ENCODE measurements at regions not wholly inside any gene's neighbourhood (a gene's known extent, or its start where the extent isn't known, plus 50 kb on each side); places are given as distances from the start of the nearest gene placed in this dataset.

DNA sequence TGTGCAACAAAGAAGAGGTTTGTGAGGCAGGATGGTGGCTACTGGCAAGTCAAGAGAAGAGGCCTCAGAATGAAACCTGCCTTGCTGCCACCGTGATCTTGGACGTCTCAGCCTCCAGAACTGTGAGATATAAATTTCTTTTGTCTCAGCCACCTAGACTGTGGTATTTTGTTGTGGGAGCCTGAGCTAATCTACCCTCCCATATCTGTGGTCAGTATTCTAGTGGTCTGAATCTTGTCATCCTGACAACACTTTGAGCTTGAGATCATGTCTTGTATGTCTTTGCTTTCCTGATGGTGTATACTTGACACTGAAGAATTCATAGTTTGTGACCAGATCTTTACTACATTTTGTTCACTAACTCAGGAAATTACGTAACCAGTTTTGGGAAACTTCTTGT is 240.6 kb upstream of the GOLIM4 start:
- Histone ChIP-seq H3K9me3 (ENCODE audit: control insufficient read depth, low read length) (no peaks in the 10 kb centered on the region), H3K36me3 (ENCODE audit: control insufficient read depth, insufficient read depth, low read length) (no peaks in the 10 kb centered on the region), H3K4me1 (ENCODE audit: control insufficient read depth, insufficient read depth, low read length, poor library complexity, severe bottlenecking) (no peaks in the 10 kb centered on the region), H3K27ac (ENCODE audit: low read depth, low read length, severe bottlenecking) (no peak overlapping the region), H3K4me3 (ENCODE audit: extremely low read depth, insufficient read depth, low read length, poor library complexity, severe bottlenecking) (no peak overlapping the region)
- WGBS, 2 experiments (ENCODE audit: insufficient coverage in 2 of 2), result 100% methylated on average over 2 of the region's 3 CpGs; no CpG with 5 or more reads in 1 of the 2 experiments

DNA sequence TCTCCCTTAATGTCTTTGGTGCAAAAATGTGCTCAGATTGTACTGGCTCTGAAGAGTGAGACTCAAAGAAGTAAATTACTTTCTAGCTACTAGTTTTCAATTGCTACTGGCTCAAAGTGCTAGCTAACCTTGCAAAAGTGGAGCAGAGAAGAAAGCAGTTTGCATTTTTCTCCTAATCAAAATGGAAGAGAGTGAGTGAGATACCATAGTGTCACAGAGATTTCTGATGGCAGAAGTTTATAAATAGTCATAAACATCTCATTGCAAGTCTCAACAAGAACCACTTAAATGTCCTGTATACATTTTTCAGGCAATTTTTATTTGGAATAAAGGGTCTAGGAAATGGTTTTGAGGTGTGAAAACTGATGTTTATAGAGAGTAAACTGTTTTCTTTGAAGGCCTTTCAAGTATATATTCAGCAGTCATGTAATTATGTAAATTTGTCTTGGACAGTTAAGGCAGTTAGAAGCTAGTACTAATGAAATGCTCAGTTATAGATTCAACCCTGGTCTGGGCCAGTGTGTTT is 237.7 kb upstream of the GOLIM4 start:
- no peaks in the 10 kb centered on the region for H3K36me3 ChIP-seq (ENCODE audit: control insufficient read depth, insufficient read depth, low read length)
- H3K4me3 ChIP-seq (ENCODE audit: extremely low read depth, insufficient read depth, low read length, poor library complexity, severe bottlenecking), result no peak overlapping the region
- no peaks in the 10 kb centered on the region for H3K4me1 ChIP-seq (ENCODE audit: control insufficient read depth, insufficient read depth, low read length, poor library complexity, severe bottlenecking)
- no peaks in the 10 kb centered on the region for H3K9me3 ChIP-seq (ENCODE audit: control insufficient read depth, low read length)
- H3K27ac ChIP-seq (ENCODE audit: low read depth, low read length, severe bottlenecking), result no peak overlapping the region

DNA sequence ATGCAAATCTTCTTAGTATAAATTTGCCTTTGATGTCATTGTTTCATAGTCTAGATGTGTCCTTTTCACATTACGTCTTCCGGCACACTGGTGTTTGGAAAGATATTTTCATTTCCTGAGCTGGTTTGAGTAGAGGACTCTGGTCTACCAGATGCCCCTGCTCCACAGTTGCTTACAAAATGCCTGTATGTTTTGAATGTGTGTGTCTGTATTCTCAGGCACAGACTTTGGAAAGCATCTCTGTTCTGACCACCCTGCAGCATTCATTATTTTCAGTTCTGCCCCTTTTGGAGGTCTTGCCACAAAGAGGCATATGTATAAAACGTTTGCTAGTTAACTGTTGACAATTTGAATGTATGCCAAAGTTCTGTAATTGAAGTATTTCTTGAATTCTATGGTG is 236.0 kb upstream of the GOLIM4 start:
- 100% methylated on average over 2 of the region's 3 CpGs; no CpG with 5 or more reads in 1 of the 2 experiments for WGBS, 2 experiments (ENCODE audit: insufficient coverage in 2 of 2)
- Histone ChIP-seq H3K36me3 (ENCODE audit: control insufficient read depth, insufficient read depth, low read length) (no peaks in the 10 kb centered on the region), H3K4me3 (ENCODE audit: extremely low read depth, insufficient read depth, low read length, poor library complexity, severe bottlenecking) (no peak overlapping the region), H3K9me3 (ENCODE audit: control insufficient read depth, low read length) (no peaks in the 10 kb centered on the region), H3K27ac (ENCODE audit: low read depth, low read length, severe bottlenecking) (no peak overlapping the region), H3K4me1 (ENCODE audit: control insufficient read depth, insufficient read depth, low read length, poor library complexity, severe bottlenecking) (no peaks in the 10 kb centered on the region)

DNA sequence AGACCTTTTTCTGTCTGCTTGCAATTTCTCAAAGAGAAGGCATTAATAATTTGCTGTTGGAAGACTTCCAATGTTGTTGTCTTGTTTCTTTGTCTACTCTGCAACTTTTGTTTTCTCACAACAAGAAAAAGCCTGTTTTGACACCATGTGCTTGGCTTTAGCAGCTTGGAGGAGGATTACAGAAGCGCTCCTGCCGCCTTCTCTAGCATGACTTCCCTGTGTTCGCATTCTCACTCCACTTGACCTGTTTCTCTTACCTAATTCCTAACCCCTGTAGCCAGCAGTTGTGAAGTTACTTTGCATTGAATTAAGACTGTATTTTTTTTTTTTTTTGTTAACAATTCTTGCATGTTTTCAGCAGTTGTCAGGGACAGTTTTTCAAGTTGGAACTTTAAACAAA is 235.3 kb upstream of the GOLIM4 start:
- no peaks in the 10 kb centered on the region for H3K36me3 ChIP-seq (ENCODE audit: control insufficient read depth, insufficient read depth, low read length)
- no peak overlapping the region for H3K4me3 ChIP-seq (ENCODE audit: extremely low read depth, insufficient read depth, low read length, poor library complexity, severe bottlenecking)
- H3K27ac ChIP-seq (ENCODE audit: low read depth, low read length, severe bottlenecking), result no peak overlapping the region
- WGBS, 2 experiments (ENCODE audit: insufficient coverage in 2 of 2), result no CpG with 5 or more reads among the region's 3 CpGs
- no peaks in the 10 kb centered on the region for H3K4me1 ChIP-seq (ENCODE audit: control insufficient read depth, insufficient read depth, low read length, poor library complexity, severe bottlenecking)
- H3K9me3 ChIP-seq (ENCODE audit: control insufficient read depth, low read length), result no peaks in the 10 kb centered on the region

DNA sequence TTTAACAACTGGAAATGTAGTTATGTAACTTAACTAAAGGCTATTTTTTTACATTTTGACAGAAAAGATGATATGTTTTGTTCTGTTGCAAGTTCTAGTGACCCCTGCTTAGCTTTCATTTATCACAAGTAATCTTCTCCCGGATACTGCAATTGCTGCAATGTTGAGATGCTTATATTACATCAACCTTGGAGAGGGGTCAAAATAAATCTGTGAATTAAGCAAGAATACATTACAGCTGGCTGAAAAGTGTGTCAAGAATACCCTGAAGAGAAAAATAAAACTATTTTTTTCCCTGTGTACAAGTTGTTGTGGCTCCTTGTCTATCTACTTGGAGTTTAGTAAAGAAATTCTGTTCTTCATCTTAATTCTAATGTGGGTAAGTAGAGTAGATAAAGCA is 232.1 kb upstream of the GOLIM4 start:
- no peaks in the 10 kb centered on the region for H3K36me3 ChIP-seq (ENCODE audit: control insufficient read depth, insufficient read depth, low read length)
- WGBS, 2 experiments (ENCODE audit: insufficient coverage in 2 of 2), result no CpG with 5 or more reads among the region's 1 CpG
- no peak overlapping the region for H3K27ac ChIP-seq (ENCODE audit: low read depth, low read length, severe bottlenecking)
- H3K4me3 ChIP-seq (ENCODE audit: extremely low read depth, insufficient read depth, low read length, poor library complexity, severe bottlenecking), result no peak overlapping the region
- H3K9me3 ChIP-seq (ENCODE audit: control insufficient read depth, low read length), result no peaks in the 10 kb centered on the region
- H3K4me1 ChIP-seq (ENCODE audit: control insufficient read depth, insufficient read depth, low read length, poor library complexity, severe bottlenecking), result no peaks in the 10 kb centered on the region

DNA sequence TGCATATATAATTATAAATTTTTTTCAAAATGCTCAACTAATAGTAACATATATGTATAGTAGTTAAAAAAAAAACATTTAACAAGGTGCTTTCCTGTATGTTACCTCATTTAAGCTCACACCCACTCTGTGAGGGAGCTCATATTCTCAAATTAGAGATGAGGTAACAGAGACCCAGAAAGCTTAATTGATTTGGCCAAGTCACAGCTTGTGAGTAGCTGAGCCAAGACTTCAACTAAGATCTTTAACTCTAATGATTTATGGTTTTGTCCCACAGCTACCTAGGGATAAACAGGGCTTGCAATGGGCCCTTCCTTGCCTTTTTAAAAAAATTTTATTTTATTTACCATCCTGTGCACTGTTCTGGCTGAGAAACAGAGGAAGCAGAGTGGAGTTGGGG is 230.0 kb upstream of the GOLIM4 start:
- no peaks in the 10 kb centered on the region for H3K4me1 ChIP-seq (ENCODE audit: control insufficient read depth, insufficient read depth, low read length, poor library complexity, severe bottlenecking)

DNA sequence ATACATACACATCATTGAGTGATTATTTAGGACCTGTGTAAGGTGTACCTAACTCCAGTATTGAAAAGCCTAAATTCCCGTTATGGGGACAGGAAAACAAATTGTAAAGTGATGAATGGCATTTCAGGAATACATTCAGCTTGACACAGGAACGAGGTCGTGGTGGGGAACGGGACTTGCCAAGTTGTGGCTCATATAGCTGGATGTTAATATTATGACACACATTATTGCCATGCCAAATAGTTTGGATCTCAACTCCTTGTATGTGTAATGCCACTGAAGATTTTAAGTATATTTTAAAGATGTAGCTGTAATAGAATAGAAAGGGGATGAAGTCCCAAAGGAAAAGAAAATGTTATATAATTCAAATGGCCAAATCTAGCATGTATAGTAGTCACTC is 227.2 kb upstream of the GOLIM4 start:
- WGBS, 2 experiments (ENCODE audit: insufficient coverage in 2 of 2), result 50 to 100% methylated on average over 1 to 3 of the region's 4 CpGs
- Histone ChIP-seq H3K36me3 (ENCODE audit: control insufficient read depth, insufficient read depth, low read length) (no peaks in the 10 kb centered on the region), H3K4me3 (ENCODE audit: extremely low read depth, insufficient read depth, low read length, poor library complexity, severe bottlenecking) (no peak overlapping the region), H3K27ac (ENCODE audit: low read depth, low read length, severe bottlenecking) (no peak overlapping the region), H3K4me1 (ENCODE audit: control insufficient read depth, insufficient read depth, low read length, poor library complexity, severe bottlenecking) (no peaks in the 10 kb centered on the region), H3K9me3 (ENCODE audit: control insufficient read depth, low read length) (no peaks in the 10 kb centered on the region)

More for the DNA sequence above, 230.0 kb upstream of the GOLIM4 start:
- Histone ChIP-seq H3K27ac (ENCODE audit: low read depth, low read length, severe bottlenecking) (no peak overlapping the region), H3K9me3 (ENCODE audit: control insufficient read depth, low read length) (no peaks in the 10 kb centered on the region), H3K36me3 (ENCODE audit: control insufficient read depth, insufficient read depth, low read length) (no peaks in the 10 kb centered on the region), H3K4me3 (ENCODE audit: extremely low read depth, insufficient read depth, low read length, poor library complexity, severe bottlenecking) (no peak overlapping the region)

DNA sequence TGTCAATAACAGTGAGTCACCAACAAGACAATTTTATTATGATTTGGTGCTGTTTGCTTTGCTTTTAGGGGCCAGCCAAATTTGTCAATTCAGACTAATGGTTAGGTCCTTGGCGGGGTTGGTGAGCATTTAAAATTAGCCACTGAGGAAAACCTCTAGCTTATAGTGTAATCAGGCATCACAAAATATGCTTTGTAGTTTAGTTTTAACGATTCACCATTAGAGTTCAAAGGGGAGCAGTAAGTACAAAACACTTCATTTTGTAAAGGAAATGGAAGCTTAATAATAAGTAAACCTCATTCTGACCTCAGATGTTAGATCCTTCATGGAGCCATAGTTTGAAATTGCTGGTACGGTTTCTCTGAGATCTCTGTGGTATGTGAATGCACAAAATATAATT is 218.4 kb upstream of the GOLIM4 start:
- H3K27ac ChIP-seq (ENCODE audit: low read depth, low read length, severe bottlenecking), result no peak overlapping the region
- H3K9me3 ChIP-seq (ENCODE audit: control insufficient read depth, low read length), result no peaks in the 10 kb centered on the region
- no CpG with 5 or more reads among the region's 3 CpGs for WGBS, 2 experiments (ENCODE audit: insufficient coverage in 2 of 2)
- H3K4me1 ChIP-seq (ENCODE audit: control insufficient read depth, insufficient read depth, low read length, poor library complexity, severe bottlenecking), result no peaks in the 10 kb centered on the region
- H3K4me3 ChIP-seq (ENCODE audit: extremely low read depth, insufficient read depth, low read length, poor library complexity, severe bottlenecking), result no peak overlapping the region
- no peaks in the 10 kb centered on the region for H3K36me3 ChIP-seq (ENCODE audit: control insufficient read depth, insufficient read depth, low read length)

DNA sequence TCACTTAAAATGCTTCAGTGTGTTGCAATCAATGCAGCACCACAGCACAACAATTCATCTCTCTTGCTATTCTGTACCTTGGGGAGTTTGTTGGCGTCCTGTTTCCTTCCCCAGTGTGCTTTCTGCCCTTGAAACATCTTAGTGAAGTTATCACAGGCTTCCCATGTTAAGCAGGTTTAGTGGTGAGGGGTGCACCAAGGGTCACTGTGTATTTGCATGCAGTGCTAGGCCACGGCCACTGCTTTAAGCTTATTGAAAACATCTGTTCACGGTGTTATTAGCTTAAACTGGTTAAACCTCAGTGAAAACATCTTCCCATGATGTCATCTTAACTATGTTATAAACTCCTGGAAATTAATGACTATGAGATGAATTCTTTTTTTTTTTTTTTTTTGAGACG is 217.3 kb upstream of the GOLIM4 start:
- 100% methylated on average over 2 of the region's 4 CpGs; no CpG with 5 or more reads in 1 of the 2 experiments for WGBS, 2 experiments (ENCODE audit: insufficient coverage in 2 of 2)
- H3K4me3 ChIP-seq (ENCODE audit: extremely low read depth, insufficient read depth, low read length, poor library complexity, severe bottlenecking), result no peak overlapping the region
- H3K4me1 ChIP-seq (ENCODE audit: control insufficient read depth, insufficient read depth, low read length, poor library complexity, severe bottlenecking), result no peaks in the 10 kb centered on the region
- H3K36me3 ChIP-seq (ENCODE audit: control insufficient read depth, insufficient read depth, low read length), result no peaks in the 10 kb centered on the region
- no peaks in the 10 kb centered on the region for H3K9me3 ChIP-seq (ENCODE audit: control insufficient read depth, low read length)
- H3K27ac ChIP-seq (ENCODE audit: low read depth, low read length, severe bottlenecking), result no peak overlapping the region

DNA sequence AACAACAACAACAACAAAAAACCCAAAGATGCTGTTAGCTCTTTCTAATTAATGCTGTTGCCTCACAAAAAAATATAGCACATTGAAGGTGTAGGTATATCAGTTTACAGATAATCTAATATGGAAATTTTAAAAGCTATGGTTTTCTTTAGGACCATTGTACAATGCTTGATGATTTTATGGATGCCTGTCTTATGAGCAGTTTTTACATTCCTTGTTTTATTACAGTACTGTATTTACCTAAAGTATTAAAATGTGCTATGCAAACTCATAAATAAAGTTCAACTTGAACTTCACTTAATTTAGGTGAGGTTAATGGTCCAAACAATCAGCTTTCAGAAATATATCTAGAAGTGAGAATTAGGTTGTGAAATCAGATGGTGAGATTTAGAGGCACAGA is 212.2 kb upstream of the GOLIM4 start:
- Histone ChIP-seq H3K4me1 (ENCODE audit: control insufficient read depth, insufficient read depth, low read length, poor library complexity, severe bottlenecking) (no peaks in the 10 kb centered on the region), H3K4me3 (ENCODE audit: extremely low read depth, insufficient read depth, low read length, poor library complexity, severe bottlenecking) (no peak overlapping the region), H3K36me3 (ENCODE audit: control insufficient read depth, insufficient read depth, low read length) (no peaks in the 10 kb centered on the region), H3K27ac (ENCODE audit: low read depth, low read length, severe bottlenecking) (no peak overlapping the region), H3K9me3 (ENCODE audit: control insufficient read depth, low read length) (peaks cover 6% of the 10 kb centered on the region)

DNA sequence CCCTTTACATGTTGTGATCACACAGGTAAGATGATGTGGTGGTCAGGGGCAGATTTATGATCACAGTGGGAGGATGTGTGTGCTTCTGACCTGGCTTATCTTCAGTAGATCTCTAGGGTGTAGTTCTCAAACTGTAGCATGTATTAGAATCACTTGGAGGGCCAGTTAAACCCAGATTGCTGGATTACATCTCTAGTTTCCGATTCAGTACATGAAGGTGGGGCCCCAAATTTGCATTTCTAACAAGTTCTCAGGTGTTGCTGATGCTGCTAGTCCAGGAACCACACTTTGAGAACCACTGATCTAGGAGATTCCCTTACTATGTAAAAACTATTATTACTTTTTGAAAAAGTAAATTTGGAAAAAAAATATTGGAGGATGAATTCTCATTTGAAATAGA is 199.3 kb upstream of the GOLIM4 start:
- Histone ChIP-seq H3K9me3 (ENCODE audit: control insufficient read depth, low read length) (no peaks in the 10 kb centered on the region), H3K4me1 (ENCODE audit: control insufficient read depth, insufficient read depth, low read length, poor library complexity, severe bottlenecking) (no peaks in the 10 kb centered on the region), H3K27ac (ENCODE audit: low read depth, low read length, severe bottlenecking) (no peak overlapping the region), H3K36me3 (ENCODE audit: control insufficient read depth, insufficient read depth, low read length) (no peaks in the 10 kb centered on the region), H3K4me3 (ENCODE audit: extremely low read depth, insufficient read depth, low read length, poor library complexity, severe bottlenecking) (no peak overlapping the region)
- 80 to 89% methylated on average over 1 of the region's 1 CpG for WGBS, 2 experiments (ENCODE audit: insufficient coverage in 2 of 2)

DNA sequence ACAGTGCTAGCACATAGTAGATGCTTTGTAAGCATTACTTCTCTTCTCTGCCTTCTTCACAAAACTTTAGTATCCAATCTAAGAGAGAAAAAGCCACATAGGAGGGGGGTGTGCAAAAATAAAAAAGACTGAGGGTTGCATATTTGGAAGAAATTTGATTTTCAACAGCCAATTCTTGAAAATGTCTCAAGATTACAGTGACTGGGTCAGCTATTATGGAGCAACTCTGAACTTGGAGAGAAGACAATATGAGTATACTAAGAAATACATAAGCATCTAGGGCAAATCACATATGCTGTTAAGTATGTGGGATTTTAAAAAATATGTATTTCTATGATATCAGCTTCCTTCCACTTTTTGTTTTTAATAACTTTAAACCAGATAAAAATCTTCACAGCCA is 196.6 kb upstream of the GOLIM4 start:
- H3K27ac ChIP-seq (ENCODE audit: low read depth, low read length, severe bottlenecking), result no peak overlapping the region
- no peaks in the 10 kb centered on the region for H3K36me3 ChIP-seq (ENCODE audit: control insufficient read depth, insufficient read depth, low read length)
- H3K9me3 ChIP-seq (ENCODE audit: control insufficient read depth, low read length), result no peaks in the 10 kb centered on the region
- no peak overlapping the region for H3K4me3 ChIP-seq (ENCODE audit: extremely low read depth, insufficient read depth, low read length, poor library complexity, severe bottlenecking)
- no peaks in the 10 kb centered on the region for H3K4me1 ChIP-seq (ENCODE audit: control insufficient read depth, insufficient read depth, low read length, poor library complexity, severe bottlenecking)

Measured in mesodermal cell (in vitro differentiated cells).